SK-N-SH (cell line): ENCODE measurements at regions not wholly inside any gene's neighbourhood (a gene's known extent, or its start where the extent isn't known, plus 50 kb on each side); places are given as distances from the start of the nearest gene placed in this dataset.

ENCODE experiments used
- CTCF ChIA-PET: fragments of 300-600, 350-600 bp; formaldehyde crosslinking; extraction: SDS; loops from one replicate; lab custom pipeline; 2021; lab: Yijun Ruan, JAX
- POLR2A ChIA-PET: fragments of 350-600 bp; sonication (Branson Sonifier 250); formaldehyde crosslinking; extraction: SDS; loops from one replicate; lab custom pipeline; 2020; ENCODE audit warnings: antibody characterized with exemption, inconsistent platforms; lab: Yijun Ruan, JAX
- DNase-seq: peaks from one replicate; pipeline ENCODE4 v3.0.0; 2012
- H2AFZ ChIP-seq: fragments of 200-600 bp; sonication (generic); 2 replicates; pipeline ENCODE4 v1.8.1; 2016; ENCODE audit warnings: antibody characterized with exemption, mild to moderate bottlenecking, low read depth
- H3F3A ChIP-seq: fragments of 200-600 bp; sonication (generic); replicated peaks from 2 replicates; pipeline ENCODE3; 2016; ENCODE audit warnings: antibody characterized with exemption, mild to moderate bottlenecking; ENCODE audit not compliant: insufficient read depth
- H3K27ac ChIP-seq, 2 experiments: fragments of 200-500 bp in 1 of 2; fragments of 200-600 bp in 1 of 2; sonication (Bioruptor generic) in 1 of 2; sonication (generic), shearing (Covaris generic) in 1 of 2; 2 replicates each; pipeline versions ENCODE4 v1.5.1 to v1.6.1; 2014 to 2016; ENCODE audit warnings: low read depth in 2 of 2, inconsistent platforms in 1 of 2, low read length in 1 of 2, mild to moderate bottlenecking in 1 of 2, mixed read lengths in 1 of 2
- H3K27me3 ChIP-seq: fragments of 200-600 bp; sonication (generic), shearing (Covaris generic); 2 replicates; pipeline ENCODE4 v1.6.1; 2016; ENCODE audit warnings: mixed run types; ENCODE audit not compliant: insufficient read depth
- H3K36me3 ChIP-seq, 2 experiments: fragments of 200-500 bp in 1 of 2; fragments of 200-600 bp in 1 of 2; sonication (Bioruptor generic) in 1 of 2; sonication (generic) in 1 of 2; replicated peaks in 1 of 2; 2 replicates each; pipeline versions ENCODE3 to v1.5.1; 2014 to 2016; ENCODE audit warnings: low read length in 1 of 2, mild to moderate bottlenecking in 1 of 2; ENCODE audit not compliant: insufficient read depth in 2 of 2, control insufficient read depth in 1 of 2
- H3K4me1 ChIP-seq, 2 experiments: fragments of 200-500 bp in 1 of 2; fragments of 200-600 bp in 1 of 2; sonication (Bioruptor generic) in 1 of 2; sonication (generic), shearing (Covaris generic) in 1 of 2; 2 replicates each; pipeline versions ENCODE4 v1.5.1 to v1.6.1; 2014 to 2016; ENCODE audit warnings: low read depth in 1 of 2, low read length in 1 of 2, mixed run types in 1 of 2; ENCODE audit not compliant: insufficient read depth in 2 of 2, control insufficient read depth in 1 of 2
- H3K4me2 ChIP-seq: fragments of 200-600 bp; sonication (generic), shearing (Covaris generic); 2 replicates; pipeline ENCODE4 v1.6.1; 2017; ENCODE audit warnings: mixed run types
- H3K4me3 ChIP-seq, 2 experiments: fragments of 200-500 bp in 1 of 2; fragments of 200-600 bp in 1 of 2; sonication (Bioruptor generic) in 1 of 2; sonication (generic), shearing (Covaris generic) in 1 of 2; 2 replicates each; pipeline versions ENCODE4 v1.5.1 to v1.8.1; 2014 to 2016; ENCODE audit warnings: low read depth in 2 of 2, inconsistent platforms in 1 of 2, low read length in 1 of 2, mild to moderate bottlenecking in 1 of 2, mixed read lengths in 1 of 2, moderate library complexity in 1 of 2
- H3K79me2 ChIP-seq: fragments of 200-600 bp; sonication (generic); 2 replicates; pipeline ENCODE4 v1.8.1; 2017; ENCODE audit warnings: mild to moderate bottlenecking; ENCODE audit not compliant: insufficient read depth
- H3K9ac ChIP-seq: fragments of 200-600 bp; sonication (generic); 2 replicates; pipeline ENCODE4 v1.6.1; 2017; ENCODE audit warnings: mixed run types
- H3K9me2 ChIP-seq: fragments of 200-600 bp; sonication (generic); 2 replicates; pipeline ENCODE4 v1.6.1; 2017; ENCODE audit warnings: mixed run types
- H3K9me3 ChIP-seq: fragments of 200-600 bp; sonication (generic); 2 replicates; pipeline ENCODE4 v1.6.1; 2017; ENCODE audit warnings: mixed run types, mild to moderate bottlenecking, moderate library complexity
- H4K20me1 ChIP-seq: fragments of 200-600 bp; sonication (generic); 2 replicates; pipeline ENCODE4 v1.6.1; 2017; ENCODE audit warnings: mild to moderate bottlenecking, mixed run types; ENCODE audit not compliant: insufficient read depth
- CHD2 ChIP-seq: fragments of 150-350 bp; IDR thresholded peaks from 2 replicates; pipeline ENCODE4 v1.6.1; 2018; ENCODE audit warnings: low read length; ENCODE audit not compliant: partially characterized antibody
- EZH2phosphoT487 ChIP-seq: fragments of 200-600 bp; sonication (generic); IDR thresholded peaks from 2 replicates; pipeline ENCODE4 v1.6.1; 2017; ENCODE audit warnings: low read depth, mixed run types, mild to moderate bottlenecking, antibody characterized with exemption, moderate library complexity, borderline replicate concordance
- FOSL2 ChIP-seq: IDR thresholded peaks from 2 replicates; pipeline ENCODE4 v1.4.0; 2012; ENCODE audit warnings: low read depth, mild to moderate bottlenecking, moderate library complexity, borderline replicate concordance
- IRF3 ChIP-seq: fragments of 150-350 bp; IDR thresholded peaks from 2 replicates; pipeline ENCODE4 v1.6.1; 2016; ENCODE audit warnings: mild to moderate bottlenecking, low read depth, low read length
- JUND ChIP-seq: IDR thresholded peaks from 2 replicates; pipeline ENCODE4 v1.4.0; 2012
- MAX ChIP-seq: IDR thresholded peaks from 2 replicates; pipeline ENCODE4 v1.4.0; 2012; ENCODE audit warnings: low read depth
- NFIC ChIP-seq: IDR thresholded peaks from 2 replicates; pipeline ENCODE4 v1.4.0; 2012; ENCODE audit warnings: borderline replicate concordance
- RFX5 ChIP-seq: IDR thresholded peaks from 2 replicates; pipeline ENCODE4 v1.6.1; 2012; ENCODE audit warnings: mild to moderate bottlenecking, improper control_type of control experiment, low read length
- RXRA ChIP-seq: IDR thresholded peaks from 2 replicates; pipeline ENCODE4 v1.4.0; 2012; ENCODE audit warnings: low read depth, mild to moderate bottlenecking, borderline replicate concordance
- TAF1 ChIP-seq: IDR thresholded peaks from 2 replicates; pipeline ENCODE4 v1.6.1; 2012; ENCODE audit warnings: low read depth, mild to moderate bottlenecking, low read length, moderate library complexity, borderline replicate concordance
- TCF12 ChIP-seq: IDR thresholded peaks from 2 replicates; pipeline ENCODE4 v1.4.0; 2012
- TEAD4 ChIP-seq: IDR thresholded peaks from 2 replicates; pipeline ENCODE4 v1.4.0; 2012; ENCODE audit warnings: mild to moderate bottlenecking, borderline replicate concordance; ENCODE audit not compliant: insufficient read depth
- WGBS: methylation state at CpG from one replicate; pipeline ENCODE4 v1.1.6; 2017; ENCODE audit warnings: low lambda C conversion rate; 5-methylcytosine and 5-hydroxymethylcytosine counted together
- TF ChIP-seq, protein P1 (sequence below): fragments of 150-350 bp; IDR thresholded peaks from 2 replicates; pipeline ENCODE4 v1.6.1; 2017; ENCODE audit warnings: antibody characterized with exemption, low read length, low read depth, borderline replicate concordance
- TF ChIP-seq, protein P2 (sequence below): IDR thresholded peaks from 2 replicates; pipeline ENCODE4; 2012
- TF ChIP-seq, protein P3 (sequence below): fragments of 200-600 bp; sonication (generic); IDR thresholded peaks from 2 replicates; pipeline ENCODE4 v1.6.1; 2017; ENCODE audit warnings: antibody characterized with exemption, mild to moderate bottlenecking, moderate library complexity
- TF ChIP-seq, protein P4 (sequence below): IDR thresholded peaks from 2 replicates; pipeline ENCODE4 v1.4.0; 2012; ENCODE audit warnings: low read depth, borderline replicate concordance

DNA sequence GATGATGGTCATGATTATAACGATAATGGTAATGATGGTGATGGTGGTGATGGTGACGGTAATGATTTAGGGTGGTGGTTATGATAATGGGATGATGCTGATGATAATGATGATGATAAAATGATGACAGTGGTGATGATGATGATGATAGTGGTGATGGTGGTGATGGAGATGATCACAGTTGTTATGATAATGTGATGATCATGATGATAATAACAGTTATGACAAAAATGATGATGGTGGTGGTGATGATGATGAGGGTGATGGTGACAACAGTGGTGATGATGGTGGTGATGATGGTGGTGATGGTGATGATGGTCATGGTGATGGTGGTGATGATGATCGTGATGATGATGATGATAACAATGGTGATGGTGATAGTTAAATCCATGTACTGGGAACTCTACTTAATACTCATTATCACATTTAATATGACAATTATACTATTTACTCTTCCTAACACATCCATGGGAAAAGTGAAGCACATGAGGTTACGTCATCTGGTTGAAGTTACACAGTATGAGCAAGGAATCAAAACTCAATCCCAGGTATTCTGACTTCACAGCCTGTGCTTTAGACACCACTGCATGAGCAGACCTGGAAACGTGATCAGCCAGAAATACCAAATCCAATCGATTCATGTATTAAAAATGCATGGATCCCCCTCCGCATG lies 322.2 kb downstream of the BRD1 start:
- Histone ChIP-seq H3K4me3 (no peak overlapping the region), H3K9me3 (no peaks in the 10 kb centered on the region), H3K27ac (no peak overlapping the region)
- ChIA-PET CTCF (interaction anchor here (0.8 kb wide), 1 partner anchor 81 kb away, joined by 3 read pairs; no protein-coding TSS in a partner anchor), POLR2A (no interaction called here)
- TF ChIP-seq IRF3 (no peak), EZH2phosphoT487 (no peak), CHD2 (no peak), MAX (no peak), RXRA (no peak), TAF1 (no peak), TCF12 (no peak)
- TF ChIP-seq, protein P1, sequence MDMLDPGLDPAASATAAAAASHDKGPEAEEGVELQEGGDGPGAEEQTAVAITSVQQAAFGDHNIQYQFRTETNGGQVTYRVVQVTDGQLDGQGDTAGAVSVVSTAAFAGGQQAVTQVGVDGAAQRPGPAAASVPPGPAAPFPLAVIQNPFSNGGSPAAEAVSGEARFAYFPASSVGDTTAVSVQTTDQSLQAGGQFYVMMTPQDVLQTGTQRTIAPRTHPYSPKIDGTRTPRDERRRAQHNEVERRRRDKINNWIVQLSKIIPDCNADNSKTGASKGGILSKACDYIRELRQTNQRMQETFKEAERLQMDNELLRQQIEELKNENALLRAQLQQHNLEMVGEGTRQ, result no peak
- TF ChIP-seq, protein P2, sequence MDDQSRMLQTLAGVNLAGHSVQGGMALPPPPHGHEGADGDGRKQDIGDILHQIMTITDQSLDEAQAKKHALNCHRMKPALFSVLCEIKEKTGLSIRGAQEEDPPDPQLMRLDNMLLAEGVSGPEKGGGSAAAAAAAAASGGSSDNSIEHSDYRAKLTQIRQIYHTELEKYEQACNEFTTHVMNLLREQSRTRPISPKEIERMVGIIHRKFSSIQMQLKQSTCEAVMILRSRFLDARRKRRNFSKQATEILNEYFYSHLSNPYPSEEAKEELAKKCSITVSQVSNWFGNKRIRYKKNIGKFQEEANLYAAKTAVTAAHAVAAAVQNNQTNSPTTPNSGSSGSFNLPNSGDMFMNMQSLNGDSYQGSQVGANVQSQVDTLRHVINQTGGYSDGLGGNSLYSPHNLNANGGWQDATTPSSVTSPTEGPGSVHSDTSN, result no peak
- TF ChIP-seq, all 33 proteins: peak for 0
- Histone ChIP-seq H3K9ac (no peak overlapping the region), H3K9me2 (no peaks in the 10 kb centered on the region), H3K4me2 (no peak overlapping the region), H3K27me3 (no peaks in the 10 kb centered on the region), H3K36me3 (no peaks in the 10 kb centered on the region), H3F3A (no peaks in the 10 kb centered on the region), H3K4me1 (no peaks in the 10 kb centered on the region), H4K20me1 (no peaks in the 10 kb centered on the region), H2AFZ (no peak overlapping the region), H3K79me2 (no peaks in the 10 kb centered on the region)
- DNase-seq, result no peak
- 15% methylated on average over 7 of the region's 7 CpGs for WGBS

DNA sequence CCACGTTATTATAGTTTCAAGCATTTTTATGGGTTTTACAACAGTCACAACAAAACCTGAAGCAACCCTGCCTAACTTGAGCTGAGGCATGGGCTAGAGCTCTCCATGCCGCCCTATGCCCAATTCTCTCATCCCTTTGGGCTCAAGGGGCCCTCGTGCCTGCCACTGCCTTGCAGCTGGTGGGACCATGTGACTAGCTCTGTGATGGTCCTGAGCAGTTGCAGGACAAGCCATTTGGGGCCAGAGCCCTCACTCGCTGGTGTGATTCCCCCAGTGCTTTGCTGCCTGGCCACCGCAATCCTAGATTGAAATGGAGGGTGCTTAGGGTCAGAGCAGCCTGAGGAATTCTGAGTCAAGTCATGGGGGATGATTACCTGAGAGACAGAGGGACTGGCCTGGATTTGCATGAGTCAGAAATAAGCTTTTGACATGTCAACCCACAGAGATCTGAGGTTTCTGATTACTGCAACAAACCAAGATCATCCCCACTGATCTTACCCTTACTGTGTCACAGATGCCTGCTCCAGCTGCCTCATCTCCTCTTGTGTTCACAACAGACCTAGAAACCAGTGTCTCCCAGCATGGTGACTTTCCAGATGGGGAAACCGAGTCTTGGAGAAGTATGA lies 323.7 kb downstream of the BRD1 start:
- Histone ChIP-seq H3K27me3 (no peaks in the 10 kb centered on the region), H3K4me1 (no peaks in the 10 kb centered on the region), H4K20me1 (no peaks in the 10 kb centered on the region)
- TF ChIP-seq TCF12, result no peak
- no peak for TF ChIP-seq TAF1
- no peak for TF ChIP-seq FOSL2
- TF ChIP-seq NFIC, result no peak
- TF ChIP-seq, protein P3, sequence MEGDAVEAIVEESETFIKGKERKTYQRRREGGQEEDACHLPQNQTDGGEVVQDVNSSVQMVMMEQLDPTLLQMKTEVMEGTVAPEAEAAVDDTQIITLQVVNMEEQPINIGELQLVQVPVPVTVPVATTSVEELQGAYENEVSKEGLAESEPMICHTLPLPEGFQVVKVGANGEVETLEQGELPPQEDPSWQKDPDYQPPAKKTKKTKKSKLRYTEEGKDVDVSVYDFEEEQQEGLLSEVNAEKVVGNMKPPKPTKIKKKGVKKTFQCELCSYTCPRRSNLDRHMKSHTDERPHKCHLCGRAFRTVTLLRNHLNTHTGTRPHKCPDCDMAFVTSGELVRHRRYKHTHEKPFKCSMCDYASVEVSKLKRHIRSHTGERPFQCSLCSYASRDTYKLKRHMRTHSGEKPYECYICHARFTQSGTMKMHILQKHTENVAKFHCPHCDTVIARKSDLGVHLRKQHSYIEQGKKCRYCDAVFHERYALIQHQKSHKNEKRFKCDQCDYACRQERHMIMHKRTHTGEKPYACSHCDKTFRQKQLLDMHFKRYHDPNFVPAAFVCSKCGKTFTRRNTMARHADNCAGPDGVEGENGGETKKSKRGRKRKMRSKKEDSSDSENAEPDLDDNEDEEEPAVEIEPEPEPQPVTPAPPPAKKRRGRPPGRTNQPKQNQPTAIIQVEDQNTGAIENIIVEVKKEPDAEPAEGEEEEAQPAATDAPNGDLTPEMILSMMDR, result no peak
- TF ChIP-seq MAX, result no peak
- no peak for TF ChIP-seq TEAD4
- TF ChIP-seq JUND, result no peak
- TF ChIP-seq RFX5, result no peak
- TF ChIP-seq, protein P4, sequence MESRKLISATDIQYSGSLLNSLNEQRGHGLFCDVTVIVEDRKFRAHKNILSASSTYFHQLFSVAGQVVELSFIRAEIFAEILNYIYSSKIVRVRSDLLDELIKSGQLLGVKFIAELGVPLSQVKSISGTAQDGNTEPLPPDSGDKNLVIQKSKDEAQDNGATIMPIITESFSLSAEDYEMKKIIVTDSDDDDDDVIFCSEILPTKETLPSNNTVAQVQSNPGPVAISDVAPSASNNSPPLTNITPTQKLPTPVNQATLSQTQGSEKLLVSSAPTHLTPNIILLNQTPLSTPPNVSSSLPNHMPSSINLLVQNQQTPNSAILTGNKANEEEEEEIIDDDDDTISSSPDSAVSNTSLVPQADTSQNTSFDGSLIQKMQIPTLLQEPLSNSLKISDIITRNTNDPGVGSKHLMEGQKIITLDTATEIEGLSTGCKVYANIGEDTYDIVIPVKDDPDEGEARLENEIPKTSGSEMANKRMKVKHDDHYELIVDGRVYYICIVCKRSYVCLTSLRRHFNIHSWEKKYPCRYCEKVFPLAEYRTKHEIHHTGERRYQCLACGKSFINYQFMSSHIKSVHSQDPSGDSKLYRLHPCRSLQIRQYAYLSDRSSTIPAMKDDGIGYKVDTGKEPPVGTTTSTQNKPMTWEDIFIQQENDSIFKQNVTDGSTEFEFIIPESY, result no peak
- TF ChIP-seq, all 33 proteins: peak for 0
- H3F3A ChIP-seq, result no peaks in the 10 kb centered on the region
- CTCF ChIA-PET, result no interaction called here
- POLR2A ChIA-PET, result no interaction called here
- H3K36me3 ChIP-seq, result no peaks in the 10 kb centered on the region
- no peaks in the 10 kb centered on the region for H3K79me2 ChIP-seq
- H3K27ac ChIP-seq, result no peak overlapping the region
- no peak overlapping the region for H3K4me2 ChIP-seq
- no peaks in the 10 kb centered on the region for H3K9me2 ChIP-seq
- no peak overlapping the region for H3K9ac ChIP-seq
- H2AFZ ChIP-seq, result no peak overlapping the region
- no peak for DNase-seq
- no peak overlapping the region for H3K4me3 ChIP-seq
- WGBS, result 8% methylated on average over 5 of the region's 6 CpGs
- no peaks in the 10 kb centered on the region; the same call in 1 of the 2 replicates for H3K9me3 ChIP-seq
